SU-DHL-6 (cell line): ENCODE measurements at regions not wholly inside any gene's neighbourhood (a gene's known extent, or its start where the extent isn't known, plus 50 kb on each side); places are given as distances from the start of the nearest gene placed in this dataset.

Experiments
- H2AFZ ChIP-seq: fragments of 200-600 bp; sonication (generic); 2 replicates; pipeline ENCODE4 v1.6.1; 2014; ENCODE audit warnings: low read depth, mild to moderate bottlenecking, moderate library complexity, mixed read lengths, antibody characterized with exemption, low read length; ENCODE audit not compliant: severe bottlenecking
- H3F3A ChIP-seq: fragments of 200-600 bp; shearing (Covaris generic); 2 replicates; pipeline ENCODE4 v1.6.0; 2016; ENCODE audit warnings: antibody characterized with exemption, mild to moderate bottlenecking; ENCODE audit not compliant: insufficient read depth
- H3K27ac ChIP-seq: fragments of 200-600 bp; sonication (generic); 2 replicates; pipeline ENCODE4 v1.5.1; 2016; ENCODE audit warnings: low read depth, mild to moderate bottlenecking, low read length, moderate library complexity, mixed read lengths
- H3K27me3 ChIP-seq: fragments of 200-600 bp; sonication (generic), shearing (Covaris generic); 2 replicates; pipeline ENCODE4 v1.6.0; 2014; ENCODE audit warnings: mild to moderate bottlenecking, low read length
- H3K36me3 ChIP-seq: fragments of 200-600 bp; sonication (generic); 2 replicates; pipeline ENCODE4 v1.6.1; 2014; ENCODE audit warnings: mild to moderate bottlenecking, low read length, mixed read lengths
- H3K4me2 ChIP-seq: fragments of 300-600, 200-600 bp; shearing (Covaris generic), sonication (generic); 2 replicates; pipeline ENCODE4 v1.6.0; 2014; ENCODE audit warnings: low read length, low read depth, mild to moderate bottlenecking; ENCODE audit not compliant: poor library complexity, severe bottlenecking
- H3K4me3 ChIP-seq: fragments of 200-600 bp; sonication (generic); 2 replicates; pipeline ENCODE4 v1.5.1; 2014; ENCODE audit warnings: antibody characterized with exemption, low read length, mild to moderate bottlenecking, mixed read lengths; ENCODE audit not compliant: insufficient read depth, poor library complexity, severe bottlenecking
- H3K79me2 ChIP-seq: fragments of 200-600 bp; sonication (generic); 2 replicates; pipeline ENCODE4 v1.6.1; 2014; ENCODE audit warnings: mild to moderate bottlenecking, low read length, moderate library complexity; ENCODE audit not compliant: insufficient read depth
- H3K9ac ChIP-seq: fragments of 200-600 bp; sonication (generic); 2 replicates; pipeline ENCODE4 v1.7.0; 2014; ENCODE audit warnings: mild to moderate bottlenecking, low read length
- H3K9me2 ChIP-seq: fragments of 200-600 bp; sonication (generic); replicated peaks from 2 replicates; pipeline ENCODE4 v1.6.1; 2014; ENCODE audit warnings: low read length; ENCODE audit not compliant: insufficient read depth
- H3K9me3 ChIP-seq: fragments of 200-600 bp; sonication (generic); 2 replicates; pipeline ENCODE4 v1.6.1; 2014; ENCODE audit warnings: low read length, mixed read lengths; ENCODE audit not compliant: insufficient read depth
- H4K20me1 ChIP-seq: fragments of 200-600 bp; sonication (generic); 2 replicates; pipeline ENCODE4 v1.6.1; 2014; ENCODE audit warnings: low read depth, mild to moderate bottlenecking, antibody characterized with exemption, low read length, moderate library complexity, mixed read lengths
- EZH2phosphoT487 ChIP-seq: fragments of 200-600 bp; sonication (generic), shearing (Covaris generic); conservative IDR thresholded peaks from 2 replicates; pipeline ENCODE4 v1.6.1; 2018; ENCODE audit warnings: mild to moderate bottlenecking, antibody characterized with exemption, low read length, moderate library complexity, mixed read lengths
- TF ChIP-seq, protein P1 (sequence below): fragments of 200-600 bp; sonication (generic); IDR thresholded peaks from one replicate; pipeline ENCODE4 v1.5.1; 2017; ENCODE audit warnings: antibody characterized with exemption, mild to moderate bottlenecking, low read length, moderate library complexity; ENCODE audit not compliant: insufficient read depth, poor library complexity, severe bottlenecking

DNA sequence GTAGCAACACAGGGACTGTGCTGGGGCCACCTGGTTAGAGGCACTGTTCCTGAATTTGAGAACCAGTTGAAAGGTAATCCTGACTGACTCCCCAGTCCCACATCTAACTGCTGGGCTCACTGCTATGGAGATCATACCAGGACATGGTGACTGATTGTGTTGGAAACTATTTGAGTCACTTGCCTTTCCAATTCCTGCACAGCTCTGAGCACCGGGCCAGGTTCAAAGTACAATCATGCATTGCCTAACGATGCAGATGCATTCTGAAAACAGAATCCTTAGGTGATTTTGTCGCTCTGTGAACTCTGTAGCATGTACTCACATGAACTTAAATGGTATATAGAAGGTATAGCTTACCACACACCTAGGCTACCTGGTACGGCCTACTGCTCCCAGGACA, 215.3 kb downstream of the BMP7 start:
- Histone ChIP-seq H3K9me2 (no peaks in the 10 kb centered on the region), H2AFZ (no peak overlapping the region), H3K27ac (no peak overlapping the region), H3K4me2 (no peak overlapping the region), H3K27me3 (no peaks in the 10 kb centered on the region), H3K79me2 (no peaks in the 10 kb centered on the region), H3K4me3 (no peak overlapping the region), H3F3A (no peaks in the 10 kb centered on the region), H3K36me3 (no peaks in the 10 kb centered on the region), H3K9ac (no peak overlapping the region), H3K9me3 (no peaks in the 10 kb centered on the region), H4K20me1 (no peaks in the 10 kb centered on the region)
- TF ChIP-seq EZH2phosphoT487 = no peak
- TF ChIP-seq, protein P1, sequence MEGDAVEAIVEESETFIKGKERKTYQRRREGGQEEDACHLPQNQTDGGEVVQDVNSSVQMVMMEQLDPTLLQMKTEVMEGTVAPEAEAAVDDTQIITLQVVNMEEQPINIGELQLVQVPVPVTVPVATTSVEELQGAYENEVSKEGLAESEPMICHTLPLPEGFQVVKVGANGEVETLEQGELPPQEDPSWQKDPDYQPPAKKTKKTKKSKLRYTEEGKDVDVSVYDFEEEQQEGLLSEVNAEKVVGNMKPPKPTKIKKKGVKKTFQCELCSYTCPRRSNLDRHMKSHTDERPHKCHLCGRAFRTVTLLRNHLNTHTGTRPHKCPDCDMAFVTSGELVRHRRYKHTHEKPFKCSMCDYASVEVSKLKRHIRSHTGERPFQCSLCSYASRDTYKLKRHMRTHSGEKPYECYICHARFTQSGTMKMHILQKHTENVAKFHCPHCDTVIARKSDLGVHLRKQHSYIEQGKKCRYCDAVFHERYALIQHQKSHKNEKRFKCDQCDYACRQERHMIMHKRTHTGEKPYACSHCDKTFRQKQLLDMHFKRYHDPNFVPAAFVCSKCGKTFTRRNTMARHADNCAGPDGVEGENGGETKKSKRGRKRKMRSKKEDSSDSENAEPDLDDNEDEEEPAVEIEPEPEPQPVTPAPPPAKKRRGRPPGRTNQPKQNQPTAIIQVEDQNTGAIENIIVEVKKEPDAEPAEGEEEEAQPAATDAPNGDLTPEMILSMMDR = no peak

DNA sequence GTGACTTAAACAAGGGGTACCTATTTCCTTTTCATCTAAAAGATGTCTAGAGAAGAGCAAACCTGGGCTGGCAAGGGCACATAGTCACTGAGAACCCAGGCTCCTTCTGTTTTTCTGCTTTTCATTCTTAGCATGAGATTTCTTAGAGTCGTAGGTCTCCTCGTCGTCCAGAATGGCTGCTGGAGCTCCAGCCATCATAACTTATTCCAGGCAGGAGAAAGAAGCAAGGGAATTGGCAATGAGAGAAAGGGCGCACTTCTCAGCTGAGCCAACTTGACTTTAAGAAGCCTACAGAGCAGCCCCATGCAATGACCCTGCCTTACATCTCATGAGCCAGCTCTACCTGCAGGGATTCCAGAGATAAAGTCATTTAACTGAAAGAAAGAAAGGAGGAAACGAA, 213.4 kb downstream of the BMP7 start:
- no peaks in the 10 kb centered on the region for H3K36me3 ChIP-seq

DNA sequence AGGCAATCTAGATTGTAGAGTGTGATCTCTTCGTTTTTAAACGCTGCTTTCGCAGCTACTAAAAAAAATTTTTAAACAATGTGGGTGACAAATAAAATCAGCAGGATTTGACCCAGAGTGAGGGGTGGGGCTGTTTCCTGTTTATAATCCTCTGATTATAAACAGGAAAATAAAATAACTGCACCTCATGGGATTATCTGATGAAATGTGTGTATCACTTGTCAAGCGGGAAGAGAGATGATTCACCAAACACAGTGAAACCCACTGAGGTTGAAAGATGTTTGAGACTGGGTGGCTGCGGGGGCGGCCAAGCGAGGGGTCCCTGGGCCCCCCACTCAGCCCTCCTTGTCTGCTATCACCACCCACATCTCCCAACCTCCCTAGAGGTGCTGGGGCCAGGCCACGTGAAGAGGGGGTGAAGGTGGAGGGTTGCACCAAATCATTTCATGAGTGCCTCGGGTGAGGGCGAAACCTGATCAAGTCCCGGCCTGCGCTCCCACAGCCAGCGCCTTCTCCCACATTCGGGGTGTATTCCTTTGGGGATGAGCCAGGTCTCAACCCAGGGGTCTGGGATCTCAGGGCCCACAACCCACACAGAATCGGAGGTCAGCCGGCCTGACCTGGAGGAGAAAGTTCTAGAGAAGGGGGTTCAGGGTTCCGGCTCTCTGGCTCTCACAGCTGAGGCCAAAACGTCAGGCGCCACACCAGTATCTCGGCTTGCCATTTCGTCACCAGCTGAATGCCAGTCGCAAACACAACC, 212.5 kb downstream of the BMP7 start:
- Histone ChIP-seq H2AFZ (no peak overlapping the region), H3K27ac (no peak overlapping the region)

More for the DNA sequence above, 213.4 kb downstream of the BMP7 start:
- no peak overlapping the region for H3K4me2 ChIP-seq
- no peak for TF ChIP-seq EZH2phosphoT487
- TF ChIP-seq, protein P1 = no peak
- H3K27ac ChIP-seq = no peak overlapping the region
- no peaks in the 10 kb centered on the region for H3K9me2 ChIP-seq
- H3K4me3 ChIP-seq = no peak overlapping the region
- H2AFZ ChIP-seq = no peak overlapping the region
- H3F3A ChIP-seq = no peaks in the 10 kb centered on the region
- H3K79me2 ChIP-seq = no peaks in the 10 kb centered on the region
- no peak overlapping the region for H3K9ac ChIP-seq
- H3K9me3 ChIP-seq = no peaks in the 10 kb centered on the region
- no peaks in the 10 kb centered on the region for H3K27me3 ChIP-seq
- H4K20me1 ChIP-seq = no peaks in the 10 kb centered on the region

More for the DNA sequence above, 212.5 kb downstream of the BMP7 start:
- Histone ChIP-seq H3K4me3 (no peak overlapping the region), H3K4me2 (no peak overlapping the region), H3F3A (no peaks in the 10 kb centered on the region), H3K36me3 (no peaks in the 10 kb centered on the region), H3K9me3 (no peaks in the 10 kb centered on the region), H4K20me1 (no peaks in the 10 kb centered on the region), H3K9ac (no peak overlapping the region), H3K9me2 (no peaks in the 10 kb centered on the region), H3K27me3 (no peaks in the 10 kb centered on the region), H3K79me2 (no peaks in the 10 kb centered on the region)
- TF ChIP-seq, protein P1 = no peak
- no peak for TF ChIP-seq EZH2phosphoT487
